ENCODE measurements at regions not wholly inside any gene's neighbourhood (a gene's known extent, or its start where the extent isn't known, plus 50 kb on each side); places are given as distances from the start of the nearest gene placed in this dataset.

GRCh38 chr1:212525479-212526110 is 83.0 kb upstream of the ATF3 start:
- no peak for DNase-seq (ENCODE audit: low read depth, low spot score)

GRCh38 chr1:212526111-212526491 is 82.5 kb upstream of the ATF3 start:
- DNase-seq (ENCODE audit: low read depth, low spot score) = no peak

- DNase-seq (ENCODE audit: low read depth, low spot score) = no peak
Observed at GRCh38 chr1:212528501-212528900, 80.1 kb upstream of the ATF3 start.

GRCh38 chr1:212529211-212529741 is 79.3 kb upstream of the ATF3 start:
- no peak for DNase-seq (ENCODE audit: low read depth, low spot score)

- no peak for DNase-seq (ENCODE audit: low read depth, low spot score)
Observed at GRCh38 chr1:212531267-212531666, 77.3 kb upstream of the ATF3 start.

GRCh38 chr1:212531796-212532195 is 76.8 kb upstream of the ATF3 start:
- DNase-seq (ENCODE audit: low read depth, low spot score) = no peak

GRCh38 chr1:212532469-212533147 is 76.0 kb upstream of the ATF3 start:
- DNase-seq (ENCODE audit: low read depth, low spot score) = no peak

GRCh38 chr1:212533148-212533517 is 75.4 kb upstream of the ATF3 start:
- DNase-seq (ENCODE audit: low read depth, low spot score) = no peak

- DNase-seq (ENCODE audit: low read depth, low spot score) = no peak
Observed at GRCh38 chr1:212536586-212536985, 72.0 kb upstream of the ATF3 start.

- DNase-seq (ENCODE audit: low read depth, low spot score) = no peak
Observed at GRCh38 chr1:212537610-212538009, 71.0 kb upstream of the ATF3 start.

GRCh38 chr1:212539737-212540430 is 68.7 kb upstream of the ATF3 start:
- no peak for DNase-seq (ENCODE audit: low read depth, low spot score)

GRCh38 chr1:212542761-212543187 is 65.8 kb upstream of the ATF3 start:
- no peak for DNase-seq (ENCODE audit: low read depth, low spot score)

- DNase-seq (ENCODE audit: low read depth, low spot score) = no peak
Observed at GRCh38 chr1:212544110-212544509, 64.5 kb upstream of the ATF3 start.

- no peak for DNase-seq (ENCODE audit: low read depth, low spot score)
Observed at GRCh38 chr1:212545941-212546635, 62.5 kb upstream of the ATF3 start.

- no peak for DNase-seq (ENCODE audit: low read depth, low spot score)
Observed at GRCh38 chr1:212549503-212550017, 59.0 kb upstream of the ATF3 start.

GRCh38 chr1:212551929-212552328 is 56.6 kb upstream of the ATF3 start:
- DNase-seq (ENCODE audit: low read depth, low spot score) = no peak

- DNase-seq (ENCODE audit: low read depth, low spot score) = no peak
Observed at GRCh38 chr1:212553676-212554075, 54.9 kb upstream of the ATF3 start.

GRCh38 chr1:212554401-212554800 is 54.2 kb upstream of the ATF3 start:
- no peak for DNase-seq (ENCODE audit: low read depth, low spot score)

GRCh38 chr1:212555426-212555825 is 53.1 kb upstream of the ATF3 start:
- DNase-seq (ENCODE audit: low read depth, low spot score) = no peak

GRCh38 chr1:212556822-212557549 is 51.6 kb upstream of the ATF3 start:
- DNase-seq (ENCODE audit: low read depth, low spot score) = no peak
